ENCODE measurements at regions not wholly inside any gene's neighbourhood (a gene's known extent, or its start where the extent isn't known, plus 50 kb on each side); places are given as distances from the start of the nearest gene placed in this dataset.

DNA sequence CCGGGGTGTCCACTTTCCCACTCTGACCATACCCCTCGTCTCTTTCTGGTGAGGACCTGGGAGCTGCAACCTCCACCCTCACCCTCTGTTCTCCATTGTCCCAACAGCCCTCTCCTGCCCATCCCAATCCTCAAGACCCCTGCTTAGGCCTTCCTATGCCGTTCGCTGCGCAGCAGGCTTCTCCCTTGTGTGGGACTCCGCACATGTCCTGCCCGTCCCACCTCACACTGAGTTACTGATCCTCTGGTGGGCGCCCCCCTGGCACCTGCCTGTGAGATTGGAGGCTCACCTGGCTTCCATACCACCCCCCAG, 119.5 kb upstream of the SNTG2 start:
- TF ChIP-seq, protein P1, sequence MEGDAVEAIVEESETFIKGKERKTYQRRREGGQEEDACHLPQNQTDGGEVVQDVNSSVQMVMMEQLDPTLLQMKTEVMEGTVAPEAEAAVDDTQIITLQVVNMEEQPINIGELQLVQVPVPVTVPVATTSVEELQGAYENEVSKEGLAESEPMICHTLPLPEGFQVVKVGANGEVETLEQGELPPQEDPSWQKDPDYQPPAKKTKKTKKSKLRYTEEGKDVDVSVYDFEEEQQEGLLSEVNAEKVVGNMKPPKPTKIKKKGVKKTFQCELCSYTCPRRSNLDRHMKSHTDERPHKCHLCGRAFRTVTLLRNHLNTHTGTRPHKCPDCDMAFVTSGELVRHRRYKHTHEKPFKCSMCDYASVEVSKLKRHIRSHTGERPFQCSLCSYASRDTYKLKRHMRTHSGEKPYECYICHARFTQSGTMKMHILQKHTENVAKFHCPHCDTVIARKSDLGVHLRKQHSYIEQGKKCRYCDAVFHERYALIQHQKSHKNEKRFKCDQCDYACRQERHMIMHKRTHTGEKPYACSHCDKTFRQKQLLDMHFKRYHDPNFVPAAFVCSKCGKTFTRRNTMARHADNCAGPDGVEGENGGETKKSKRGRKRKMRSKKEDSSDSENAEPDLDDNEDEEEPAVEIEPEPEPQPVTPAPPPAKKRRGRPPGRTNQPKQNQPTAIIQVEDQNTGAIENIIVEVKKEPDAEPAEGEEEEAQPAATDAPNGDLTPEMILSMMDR (conservative IDR thresholded peaks at IDR 0.05; ENCODE audit: low read depth, low read length), result no peak
- DNase-seq (ENCODE audit: low read depth), result no peak
- H3K4me3 ChIP-seq (ENCODE audit: low read depth, low read length), result no peak overlapping the region

DNA sequence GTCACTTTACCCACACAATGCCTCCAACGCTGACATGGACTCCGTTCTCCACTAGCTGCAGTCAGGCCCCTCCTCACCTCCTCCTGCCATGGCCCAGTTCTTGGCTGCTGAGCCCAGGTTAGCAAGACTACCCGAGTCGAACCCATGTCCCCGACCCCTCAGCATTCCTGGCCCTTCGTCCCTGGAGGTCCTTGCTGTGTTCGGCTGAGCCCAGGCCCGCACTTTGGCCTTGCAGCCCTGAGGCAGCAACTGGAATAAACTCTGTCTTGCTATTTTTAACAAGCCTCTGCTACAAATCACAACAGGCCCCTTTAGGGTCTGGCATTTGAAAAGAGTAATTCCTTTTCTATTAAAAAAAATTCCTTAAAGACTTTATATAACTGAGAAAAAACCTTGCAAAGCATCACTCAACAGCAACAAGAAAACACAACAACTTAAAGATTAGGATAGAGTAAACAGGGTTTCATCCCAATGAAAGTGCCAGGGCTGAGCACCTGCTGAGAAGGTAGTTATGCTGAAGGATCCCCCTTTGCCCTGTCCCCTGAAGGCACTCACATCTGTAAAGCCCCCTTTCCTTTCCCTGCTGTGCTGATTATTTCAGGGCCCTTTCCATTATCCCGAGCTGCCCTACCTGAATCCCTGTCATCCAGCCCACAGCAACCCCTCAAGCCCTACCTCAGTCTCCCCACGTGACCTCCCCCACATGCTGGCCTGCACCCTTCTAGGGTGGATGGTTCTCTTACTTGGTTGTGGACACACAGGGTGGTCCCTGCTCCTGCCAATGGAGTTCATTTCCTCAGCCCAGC, 120.0 kb upstream of the SNTG2 start:
- TF ChIP-seq, protein P1 (conservative IDR thresholded peaks at IDR 0.05; ENCODE audit: low read depth, low read length), result no peak
- no peak for DNase-seq (ENCODE audit: low read depth)
- H3K4me3 ChIP-seq (ENCODE audit: low read depth, low read length), result no peak overlapping the region

DNA sequence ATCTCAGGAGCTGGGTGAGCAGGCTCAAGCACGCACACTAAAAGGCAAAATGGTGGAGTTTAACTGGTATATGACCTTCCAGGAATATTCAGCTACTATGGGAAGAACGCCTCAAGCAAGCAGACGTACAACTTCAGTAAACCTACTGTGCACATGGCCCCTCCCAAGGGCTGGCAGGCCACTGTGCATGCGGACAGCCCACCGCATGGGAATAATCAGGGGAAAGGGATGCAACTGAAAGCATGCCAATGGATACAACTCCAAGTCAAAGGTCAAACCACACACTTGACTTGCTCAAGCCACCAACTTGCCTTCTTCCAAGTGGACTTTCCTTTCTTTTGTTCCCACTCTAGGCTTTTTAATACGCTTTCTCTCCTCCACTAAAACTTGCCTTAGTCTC, 121.6 kb upstream of the SNTG2 start:
- DNase-seq (ENCODE audit: low read depth), result no peak
- H3K4me3 ChIP-seq (ENCODE audit: low read depth, low read length), result no peak overlapping the region

DNA sequence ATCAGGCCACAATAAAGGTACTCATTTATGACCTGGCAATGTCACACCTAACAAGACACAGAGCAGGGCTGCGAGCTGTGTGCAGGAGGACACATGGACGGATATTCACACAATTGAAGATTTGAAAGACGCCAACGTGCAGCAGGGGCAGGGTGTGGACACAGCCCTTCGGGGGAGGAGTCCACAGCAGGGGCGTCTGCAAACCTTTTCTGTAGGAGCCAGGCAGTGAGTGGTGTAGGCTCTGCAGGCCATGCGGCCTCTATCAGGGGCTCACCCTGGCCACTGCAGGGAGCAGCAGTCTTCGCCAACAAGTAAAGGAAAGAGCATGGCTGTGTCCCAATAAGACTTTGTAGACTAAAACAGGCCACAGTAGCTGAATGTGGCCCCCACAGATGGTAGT, 125.7 kb upstream of the SNTG2 start:
- no peak overlapping the region for H3K4me3 ChIP-seq (ENCODE audit: low read depth, low read length)
- TF ChIP-seq, protein P1 (conservative IDR thresholded peaks at IDR 0.05; ENCODE audit: low read depth, low read length), result no peak
- DNase-seq (ENCODE audit: low read depth), result no peak

More for the DNA sequence above, 121.6 kb upstream of the SNTG2 start:
- TF ChIP-seq, protein P1 (conservative IDR thresholded peaks at IDR 0.05; ENCODE audit: low read depth, low read length), result no peak

DNA sequence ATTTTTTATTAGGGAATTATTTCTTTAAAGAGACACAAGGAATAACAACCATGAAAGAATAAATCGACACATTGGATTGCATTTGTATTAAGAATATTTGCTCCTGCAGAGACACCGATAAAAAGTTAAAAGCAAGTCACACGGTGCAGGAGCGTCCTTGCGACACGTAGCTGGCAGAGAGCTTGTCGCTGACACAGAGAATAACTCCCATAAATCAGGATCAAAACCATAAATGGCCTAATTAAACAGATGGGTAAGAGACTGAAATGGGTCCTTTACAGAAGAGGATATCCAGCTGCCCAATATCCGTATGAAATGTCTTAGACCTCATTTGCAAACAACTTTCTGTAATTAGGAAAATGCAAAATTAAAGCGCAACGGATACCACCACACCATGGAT, 126.1 kb upstream of the SNTG2 start:
- TF ChIP-seq, protein P1 (conservative IDR thresholded peaks at IDR 0.05; ENCODE audit: low read depth, low read length), result no peak
- H3K4me3 ChIP-seq (ENCODE audit: low read depth, low read length), result no peak overlapping the region
- DNase-seq (ENCODE audit: low read depth), result no peak

DNA sequence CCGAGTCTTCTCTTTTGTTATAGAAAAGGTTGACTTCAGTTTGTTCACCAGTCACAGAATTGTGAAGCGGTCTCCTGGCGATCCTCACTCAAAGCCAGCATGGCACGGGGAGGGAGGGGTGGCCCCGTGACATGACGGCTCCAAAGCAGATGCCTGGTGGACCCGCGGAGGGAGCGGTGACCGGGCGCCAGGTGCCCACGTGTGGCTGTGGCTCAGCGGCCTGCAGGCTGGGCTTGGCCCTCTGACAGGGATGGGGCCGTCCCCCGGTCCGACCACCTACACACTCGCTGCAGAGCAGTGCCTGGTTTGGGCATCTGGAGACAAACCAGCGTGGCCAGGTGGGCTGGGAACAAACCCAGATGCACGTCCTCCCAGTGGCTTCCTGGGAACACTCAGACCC, 129.1 kb upstream of the SNTG2 start:
- no peak for DNase-seq (ENCODE audit: low read depth)
- no peak overlapping the region for H3K4me3 ChIP-seq (ENCODE audit: low read depth, low read length)
- TF ChIP-seq, protein P1 (conservative IDR thresholded peaks at IDR 0.05; ENCODE audit: low read depth, low read length), result no peak

DNA sequence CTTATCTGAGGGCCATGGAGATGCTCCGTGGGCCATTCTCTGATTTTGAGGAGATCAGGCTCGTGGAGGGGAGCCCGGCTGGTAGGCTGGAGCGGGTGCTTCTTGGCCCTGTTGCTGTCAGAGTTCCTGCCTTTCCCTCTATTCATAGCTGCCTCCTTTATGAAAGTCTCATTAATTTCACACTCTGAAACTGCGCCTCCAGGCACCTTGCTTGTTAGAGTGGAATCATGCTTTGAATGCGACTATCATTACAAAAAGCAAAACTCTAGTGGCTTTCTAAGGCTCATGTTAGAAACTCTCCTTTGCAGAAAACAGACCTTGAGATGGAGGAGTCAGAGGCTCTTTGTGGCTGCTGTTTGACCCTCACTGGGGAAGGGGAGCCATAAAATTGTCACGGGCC, 131.0 kb upstream of the SNTG2 start:
- TF ChIP-seq, protein P1 (conservative IDR thresholded peaks at IDR 0.05; ENCODE audit: low read depth, low read length), result no peak
- no peak for DNase-seq (ENCODE audit: low read depth)
- no peak overlapping the region for H3K4me3 ChIP-seq (ENCODE audit: low read depth, low read length)
